HG02840 (cell line): ENCODE measurements at regions not wholly inside any gene's neighbourhood (a gene's known extent, or its start where the extent isn't known, plus 50 kb on each side); places are given as distances from the start of the nearest gene placed in this dataset.
"Not testable (repeated sequence)": the region's sequence is repeated elsewhere in the genome, so short reads cannot be mapped to it uniquely, and the experiment has no call there.

ENCODE experiments used
- ATAC-seq: cut with Tn5 transposase; IDR thresholded peaks from one replicate; pipeline ENCODE4 v1.9.1; 2021; ENCODE audit warnings: mild to moderate bottlenecking, moderate library complexity, moderate number of reproducible peaks; ENCODE audit not compliant: unreplicated experiment, low FRiP score

- ATAC-seq = no peak
Measured at GRCh38 chr13:109307027-109307426, 479.4 kb downstream of the IRS2 start.

DNA sequence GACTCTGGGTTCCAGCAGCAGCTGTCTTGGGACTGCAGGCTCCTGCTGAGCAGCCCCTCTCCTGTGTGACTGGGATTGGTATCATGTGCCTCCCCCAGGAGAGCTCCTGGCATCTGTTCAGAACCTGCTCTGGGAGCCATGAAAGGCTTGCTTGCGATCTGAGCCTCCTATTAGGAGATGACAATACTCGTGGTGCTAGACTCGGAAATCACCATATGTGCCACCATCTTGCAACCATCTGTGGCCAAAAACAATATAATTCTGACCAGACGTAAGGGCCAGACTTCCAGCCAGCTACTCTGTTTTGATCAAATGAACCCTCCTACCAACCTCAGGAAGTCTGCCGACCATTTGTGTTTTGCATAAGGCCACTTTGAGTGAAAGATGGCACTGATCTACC lies 484.7 kb downstream of the IRS2 start:
- ATAC-seq = no peak

DNA sequence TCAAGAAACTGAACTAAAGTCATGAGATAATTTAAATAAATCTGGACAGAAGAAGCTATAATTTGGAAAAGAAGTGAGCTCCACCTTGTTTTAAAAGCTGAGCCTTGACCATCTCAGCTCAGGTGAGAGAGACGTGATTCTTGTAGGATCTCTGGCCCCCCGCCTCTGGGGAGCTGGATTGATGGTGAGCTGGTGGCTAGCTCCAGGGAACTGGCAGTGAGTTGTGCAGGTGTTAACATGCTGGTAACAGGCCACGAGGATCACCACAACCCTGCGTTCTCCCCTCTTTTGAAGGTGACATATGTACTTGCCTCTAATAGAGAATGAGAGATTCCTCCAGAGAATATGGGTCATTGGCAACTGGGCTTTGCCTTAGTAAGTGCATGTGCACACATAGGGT lies 485.1 kb downstream of the IRS2 start:
- no peak for ATAC-seq

DNA sequence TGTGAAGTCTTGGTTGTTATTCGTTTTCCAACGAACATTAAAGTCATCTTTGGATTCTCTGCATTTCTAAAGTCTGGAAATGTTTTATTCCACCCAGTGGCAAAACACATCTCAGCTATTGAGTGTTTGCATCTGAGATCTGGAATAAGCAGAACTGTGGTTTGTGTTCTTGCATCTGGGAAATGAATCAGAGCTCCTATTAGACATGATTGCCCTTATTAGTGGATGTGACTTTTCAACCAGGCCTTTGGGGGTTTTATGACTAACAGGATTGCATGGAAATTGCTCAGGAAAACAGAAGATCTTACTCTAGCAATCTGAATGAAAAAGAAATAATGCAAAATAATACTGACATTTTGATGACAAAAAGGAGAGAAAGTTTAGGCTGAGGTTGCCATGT lies 488.8 kb downstream of the IRS2 start:
- no peak for ATAC-seq

- no peak for ATAC-seq
Measured at GRCh38 chr13:109293166-109293565, 493.2 kb downstream of the IRS2 start.

GRCh38 chr13:109288151-109288709 lies 498.2 kb downstream of the IRS2 start:
- ATAC-seq = no peak

GRCh38 chr13:109287553-109287952 lies 498.8 kb downstream of the IRS2 start:
- no peak for ATAC-seq

DNA sequence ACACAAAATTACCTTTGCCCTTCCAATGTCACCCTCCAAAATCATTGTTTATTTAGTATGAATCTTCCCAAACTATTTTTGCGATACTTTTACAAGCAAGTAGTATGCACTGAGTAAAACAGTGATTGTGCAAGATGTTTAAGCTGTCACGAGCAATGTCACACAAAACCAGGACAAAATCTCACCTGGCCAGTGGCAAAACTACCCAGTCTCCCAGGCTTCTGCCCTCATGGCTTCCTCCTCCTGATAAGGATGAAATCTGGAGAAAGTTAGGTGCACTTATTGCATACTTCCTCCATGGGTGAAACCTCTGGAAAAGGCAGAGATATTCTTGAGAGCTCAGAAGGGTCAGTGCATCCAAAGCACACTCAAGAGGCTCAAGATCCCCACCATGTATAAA lies 500.8 kb downstream of the IRS2 start:
- no peak for ATAC-seq

- ATAC-seq = no peak
Measured at GRCh38 chr13:109281903-109282635, 504.3 kb downstream of the IRS2 start.

DNA sequence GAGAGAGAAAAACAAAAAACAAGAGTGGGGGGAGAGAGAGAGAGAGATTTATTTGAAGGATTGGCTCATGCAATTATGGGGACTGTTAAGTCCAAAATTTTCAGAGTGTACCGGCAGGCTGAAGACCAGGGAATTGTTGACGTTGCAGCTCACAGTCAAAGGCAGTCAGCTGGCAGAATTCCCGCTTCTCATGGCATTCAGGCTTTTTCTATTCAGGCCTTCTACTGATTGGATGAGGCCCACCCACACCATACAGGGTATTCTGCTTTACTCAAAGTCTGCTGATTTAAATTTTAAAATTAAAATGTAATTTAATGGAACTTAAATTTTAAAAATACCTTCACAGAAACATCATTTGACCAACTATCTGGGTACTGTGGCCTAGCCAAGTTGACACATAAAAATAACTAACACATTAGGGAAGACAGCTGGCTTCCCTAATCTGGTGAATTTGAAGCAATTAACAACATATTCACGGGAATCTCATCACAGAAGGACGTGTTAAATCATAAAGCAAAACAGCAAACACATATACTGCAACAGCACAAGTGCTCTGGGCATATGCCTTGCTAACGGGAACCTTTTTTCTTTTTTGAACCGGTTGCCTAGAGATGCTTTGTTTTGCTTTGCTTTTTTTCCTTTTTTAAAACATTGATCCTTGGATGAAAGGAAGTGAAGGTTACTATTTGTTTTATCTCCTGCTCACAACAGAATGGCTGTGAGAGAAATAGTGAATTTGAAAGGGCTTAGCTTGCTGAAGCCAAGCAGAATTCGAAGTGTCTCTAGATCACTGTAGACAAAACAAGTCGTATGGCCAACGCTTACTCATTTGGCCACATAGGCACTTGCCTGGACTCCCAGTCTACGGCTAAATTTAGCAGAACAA lies 505.1 kb downstream of the IRS2 start:
- ATAC-seq = no peak

DNA sequence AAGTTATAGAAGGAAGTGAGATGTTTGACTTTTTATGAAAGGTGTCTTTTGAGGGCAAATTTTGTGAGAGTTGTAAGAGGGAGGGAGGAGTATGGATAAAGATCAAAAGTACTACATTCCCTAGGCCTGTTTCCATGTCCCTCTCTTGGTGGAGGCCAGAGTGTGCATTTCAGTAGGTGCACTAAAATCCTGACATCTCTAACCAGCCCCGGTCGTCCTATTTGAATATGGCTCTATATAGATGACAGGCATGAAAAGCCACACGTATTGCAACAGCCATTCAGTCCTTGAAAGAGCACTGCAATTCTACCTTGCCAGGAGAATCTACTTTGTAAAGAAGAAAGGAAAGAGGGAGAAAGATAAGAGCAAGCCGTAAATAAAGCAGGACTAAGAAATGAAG lies 510.1 kb downstream of the IRS2 start:
- ATAC-seq = no peak

GRCh38 chr13:109275852-109276251 lies 510.5 kb downstream of the IRS2 start:
- no peak for ATAC-seq

- no peak for ATAC-seq
Measured at GRCh38 chr13:109275139-109275745, 511.1 kb downstream of the IRS2 start.

GRCh38 chr13:109274188-109274821 lies 512.1 kb downstream of the IRS2 start:
- no peak for ATAC-seq

DNA sequence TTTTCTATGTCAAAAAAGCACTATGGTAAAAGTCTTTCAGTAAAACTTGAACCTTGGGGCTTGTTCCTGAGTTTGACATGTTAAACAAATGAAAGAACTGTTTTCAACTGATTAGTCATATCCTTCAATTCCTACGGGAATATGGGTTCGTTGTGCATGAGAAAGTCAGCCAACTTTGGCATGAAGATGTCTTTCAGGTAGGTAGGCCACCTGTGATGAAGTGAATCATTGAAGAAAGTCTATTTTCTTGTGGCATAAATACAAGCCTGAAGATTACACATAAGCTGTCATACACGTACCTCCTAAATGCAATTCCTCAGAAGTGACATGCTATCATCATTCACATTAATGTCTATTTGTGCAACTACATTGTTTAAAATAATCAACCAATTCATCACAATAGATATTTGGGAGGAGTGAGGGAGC lies 513.0 kb downstream of the IRS2 start:
- no peak for ATAC-seq

DNA sequence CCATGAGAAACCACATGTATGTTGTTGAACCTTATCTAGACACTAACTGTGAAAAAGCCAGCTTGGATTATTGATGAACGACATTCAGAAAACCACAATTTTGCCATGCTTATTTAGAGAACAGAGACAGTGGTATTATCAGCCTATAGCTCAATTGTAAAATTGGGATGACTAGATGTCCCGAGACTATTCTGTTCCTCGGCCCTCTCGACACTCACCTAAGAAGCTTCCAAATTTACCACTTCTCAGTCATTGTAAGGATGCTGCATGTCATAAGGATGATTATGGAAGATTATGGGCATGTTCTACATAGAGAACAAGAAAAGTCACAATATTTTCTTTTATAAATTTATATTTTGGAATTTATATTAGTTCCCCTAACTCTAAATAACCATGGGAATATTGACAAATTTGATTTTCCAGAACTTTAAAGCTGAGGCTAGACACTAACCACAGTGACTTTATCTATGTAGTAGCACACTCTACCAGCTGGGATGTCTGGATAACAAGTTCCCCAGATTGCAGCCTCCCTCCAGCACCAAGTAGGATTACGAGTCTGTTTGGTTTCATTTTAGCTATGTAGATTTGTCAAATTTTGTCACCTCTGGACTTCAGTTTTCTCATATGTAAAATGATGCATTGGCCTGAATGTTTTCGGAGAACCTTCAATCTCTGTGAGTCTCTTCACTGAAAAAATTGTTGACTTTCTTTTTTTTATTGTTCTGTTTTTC lies 513.6 kb downstream of the IRS2 start:
- ATAC-seq = no peak

DNA sequence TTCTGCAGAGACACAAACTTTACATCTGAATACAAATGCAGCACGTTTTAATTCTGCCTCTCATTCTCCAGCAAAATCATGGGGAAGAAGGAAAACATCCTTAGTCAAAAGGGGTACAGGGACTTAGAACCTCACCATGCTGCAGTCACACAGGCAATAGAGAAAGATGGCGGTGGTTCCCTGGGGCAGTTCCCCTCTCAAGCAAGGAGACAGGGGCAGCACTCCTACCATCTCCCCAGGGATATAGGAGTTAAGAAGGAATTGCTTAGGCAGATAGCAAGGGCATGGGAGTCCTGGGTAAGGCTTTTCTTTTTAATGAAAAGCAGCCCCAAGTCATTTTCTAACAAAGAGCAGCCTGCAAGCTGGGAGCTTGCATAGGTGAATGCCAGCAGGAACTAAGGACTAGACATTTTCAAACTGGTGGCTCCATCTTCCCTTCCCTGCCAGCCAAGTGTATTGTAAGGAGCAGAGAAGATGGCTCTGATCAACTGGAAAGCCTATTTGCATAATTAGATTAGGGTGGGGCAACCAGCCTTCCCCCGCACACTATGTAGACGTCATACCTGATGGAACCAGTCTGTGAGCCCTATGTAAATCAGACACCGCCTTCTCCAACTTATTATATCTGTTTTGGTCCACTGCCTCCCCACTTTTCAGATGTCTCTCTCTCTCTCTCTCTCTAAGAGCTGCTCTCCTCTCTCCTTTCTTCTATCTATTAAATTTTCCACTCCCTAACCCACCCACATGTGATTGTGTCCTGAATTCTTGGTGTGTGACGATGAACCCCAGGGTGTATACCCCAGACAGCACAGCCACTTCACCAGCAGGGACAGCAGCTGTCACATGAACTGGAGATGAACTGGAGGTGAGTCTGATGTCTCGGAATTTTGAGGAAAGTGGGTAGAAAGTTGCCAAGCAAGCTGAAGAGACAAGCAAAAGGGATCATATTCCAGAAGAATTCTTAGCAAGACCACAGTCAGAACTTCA lies 514.5 kb downstream of the IRS2 start:
- no peak for ATAC-seq

- ATAC-seq = no peak
Measured at GRCh38 chr13:109271061-109271460, 515.3 kb downstream of the IRS2 start.

DNA sequence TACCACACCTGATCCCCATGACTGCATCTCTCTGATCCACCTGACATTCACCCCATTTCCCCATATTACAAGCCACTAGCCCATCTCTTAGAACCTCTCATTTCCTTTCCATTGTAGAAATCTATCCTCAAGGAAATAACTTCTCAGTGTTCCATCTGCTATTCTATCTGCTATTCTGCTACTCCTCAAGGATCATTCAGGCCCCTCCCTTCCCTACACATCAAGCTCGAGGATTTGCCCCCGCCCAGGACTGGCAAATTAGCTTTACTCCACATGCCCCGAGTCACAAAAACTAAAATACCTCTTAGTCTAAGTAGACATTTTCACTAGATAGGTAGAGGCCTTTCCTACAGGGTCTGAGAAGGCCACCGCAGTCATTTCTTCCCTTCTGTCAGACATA lies 517.0 kb downstream of the IRS2 start:
- not testable (repeated sequence) for ATAC-seq
